ENCODE measurements at regions not wholly inside any gene's neighbourhood (a gene's known extent, or its start where the extent isn't known, plus 50 kb on each side); places are given as distances from the start of the nearest gene placed in this dataset.

- ChIA-PET CTCF (interaction anchor here (1.0 kb wide), 1 partner anchor 17 kb away, joined by 3 read pairs; no protein-coding TSS in a partner anchor), POLR2A (no interaction called here)
- TF ChIP-seq ATF3 (CRISPR knock-in tag; conservative IDR thresholded peaks at IDR 0.05) (no peak), FOXK1 (CRISPR knock-in tag; IDR thresholded peaks at IDR 0.05) (no peak), CREM (CRISPR knock-in tag; IDR thresholded peaks at IDR 0.05) (no peak), TEAD1 (CRISPR knock-in tag; IDR thresholded peaks at IDR 0.05) (no peak), NFE2L1 (CRISPR knock-in tag; IDR thresholded peaks at IDR 0.05) (no peak), TEAD4 (CRISPR knock-in tag; IDR thresholded peaks at IDR 0.05) (no peak), HMGA2 (CRISPR knock-in tag; IDR thresholded peaks at IDR 0.05) (no peak), E2F1 (CRISPR knock-in tag; IDR thresholded peaks at IDR 0.05) (no peak), OVOL2 (CRISPR knock-in tag; IDR thresholded peaks at IDR 0.05; ENCODE audit: borderline replicate concordance) (no peak), CDX4 (CRISPR knock-in tag; IDR thresholded peaks at IDR 0.05; ENCODE audit: borderline replicate concordance) (no peak), RELA (CRISPR knock-in tag; IDR thresholded peaks at IDR 0.05; ENCODE audit: borderline replicate concordance) (no peak), GRHL2 (CRISPR knock-in tag; IDR thresholded peaks at IDR 0.05; ENCODE audit: insufficient replicate concordance, severe bottlenecking) (no peak), ATF2 (CRISPR knock-in tag; IDR thresholded peaks at IDR 0.05; ENCODE audit: borderline replicate concordance, low read depth) (no peak)
- Mint-ChIP-seq H3K4me1 (peaks cover 13% of the 10 kb centered on the region), H3K27me3 (ENCODE audit: low read depth) (no peaks in the 10 kb centered on the region), H3K36me3 (peaks cover 3% of the 10 kb centered on the region), H3K4me3 (no peak overlapping the region), H3K27ac (no peak overlapping the region), H3K9me3 (peaks cover 16% of the 10 kb centered on the region)
- DNase-seq (ENCODE audit: low spot score) = no peak
- ATAC-seq = no peak
These were observed 622.1 kb upstream of the UBE2E2 start for GRCh38 chr3:22581007-22581406.

GRCh38 chr3:22582266-22582665, 620.9 kb upstream of the UBE2E2 start:
- Mint-ChIP-seq H3K9me3 (peaks cover 16% of the 10 kb centered on the region), H3K4me3 (no peak overlapping the region), H3K36me3 (peaks cover 3% of the 10 kb centered on the region), H3K27me3 (ENCODE audit: low read depth) (no peaks in the 10 kb centered on the region), H3K4me1 (peaks cover 18% of the 10 kb centered on the region), H3K27ac (no peak overlapping the region)
- ATAC-seq (no peak), DNase-seq (ENCODE audit: low spot score) (no peak)
- ChIA-PET CTCF (no interaction called here), POLR2A (no interaction called here)
- TF ChIP-seq ZNF317 (CRISPR knock-in tag; IDR thresholded peaks at IDR 0.05; ENCODE audit: borderline replicate concordance, low read depth) (no peak), ZBTB21 (CRISPR knock-in tag; IDR thresholded peaks at IDR 0.05; ENCODE audit: borderline replicate concordance) (no peak), ZMAT4 (CRISPR knock-in tag; IDR thresholded peaks at IDR 0.05) (no peak), SMAD4 (CRISPR knock-in tag; IDR thresholded peaks at IDR 0.05) (no peak), RORB (CRISPR knock-in tag; IDR thresholded peaks at IDR 0.05) (no peak), ZNF416 (CRISPR knock-in tag; IDR thresholded peaks at IDR 0.05) (no peak), ZNF281 (CRISPR knock-in tag; IDR thresholded peaks at IDR 0.05) (no peak)

Data from WTC11 (cell line).